ENCODE measurements at regions not wholly inside any gene's neighbourhood (a gene's known extent, or its start where the extent isn't known, plus 50 kb on each side); places are given as distances from the start of the nearest gene placed in this dataset.

DNA sequence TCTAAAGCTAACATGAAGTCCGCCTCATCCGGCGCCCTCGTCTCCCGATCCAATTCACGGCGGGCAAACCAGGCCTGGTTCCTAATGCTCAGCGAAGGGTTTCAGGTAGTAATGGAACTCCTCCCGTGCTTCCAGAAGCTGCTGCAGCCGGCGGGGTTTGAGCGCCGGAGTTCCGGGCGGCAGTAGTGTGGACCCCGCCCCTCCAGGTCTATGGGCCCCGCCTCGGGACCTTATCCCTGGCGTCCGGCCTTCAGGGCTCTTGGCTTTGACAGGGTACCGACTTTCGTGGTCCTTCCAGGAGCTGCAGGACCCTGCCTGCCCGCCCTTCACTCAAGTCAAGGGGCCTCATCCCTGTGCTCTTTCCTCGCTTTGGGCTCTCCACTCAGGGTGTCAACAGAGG is 304.1 kb downstream of the FAM72C start:
- H4K20me1 ChIP-seq (ENCODE audit: insufficient read depth): no peaks in the 10 kb centered on the region
- no peak overlapping the region for H3K9ac ChIP-seq (ENCODE audit: low read length)
- no peaks in the 10 kb centered on the region for H3K9me2 ChIP-seq (ENCODE audit: insufficient read depth, low read length)
- H3K9me3 ChIP-seq (ENCODE audit: low read length): no peaks in the 10 kb centered on the region
- no peak overlapping the region for H3K4me2 ChIP-seq (ENCODE audit: low read length)
- no peaks in the 10 kb centered on the region for H3K79me2 ChIP-seq (replicated peaks; ENCODE audit: insufficient read depth, low read length)
- H3K4me3 ChIP-seq (ENCODE audit: low read length): no peak overlapping the region
- H3F3A ChIP-seq (ENCODE audit: insufficient read depth, low read length, poor library complexity, severe bottlenecking): no peaks in the 10 kb centered on the region
- no peak overlapping the region for H3K27ac ChIP-seq (ENCODE audit: low read length)
- TF ChIP-seq RAD21 (conservative IDR thresholded peaks at IDR 0.05) (no peak), MXI1 (conservative IDR thresholded peaks at IDR 0.05; ENCODE audit: poor library complexity, severe bottlenecking) (no peak), TAF1 (IDR thresholded peaks at IDR 0.05; ENCODE audit: low read depth) (no peak), SMC3 (conservative IDR thresholded peaks at IDR 0.05; ENCODE audit: poor library complexity) (no peak), EP300 (conservative IDR thresholded peaks at IDR 0.05; ENCODE audit: poor library complexity, severe bottlenecking) (no peak), EZH2 (IDR thresholded peaks at IDR 0.05; ENCODE audit: borderline replicate concordance, insufficient read depth, low read length, poor library complexity, severe bottlenecking) (no peak), POLR2AphosphoS5 (IDR thresholded peaks at IDR 0.05) (no peak)
- TF ChIP-seq, protein P1, sequence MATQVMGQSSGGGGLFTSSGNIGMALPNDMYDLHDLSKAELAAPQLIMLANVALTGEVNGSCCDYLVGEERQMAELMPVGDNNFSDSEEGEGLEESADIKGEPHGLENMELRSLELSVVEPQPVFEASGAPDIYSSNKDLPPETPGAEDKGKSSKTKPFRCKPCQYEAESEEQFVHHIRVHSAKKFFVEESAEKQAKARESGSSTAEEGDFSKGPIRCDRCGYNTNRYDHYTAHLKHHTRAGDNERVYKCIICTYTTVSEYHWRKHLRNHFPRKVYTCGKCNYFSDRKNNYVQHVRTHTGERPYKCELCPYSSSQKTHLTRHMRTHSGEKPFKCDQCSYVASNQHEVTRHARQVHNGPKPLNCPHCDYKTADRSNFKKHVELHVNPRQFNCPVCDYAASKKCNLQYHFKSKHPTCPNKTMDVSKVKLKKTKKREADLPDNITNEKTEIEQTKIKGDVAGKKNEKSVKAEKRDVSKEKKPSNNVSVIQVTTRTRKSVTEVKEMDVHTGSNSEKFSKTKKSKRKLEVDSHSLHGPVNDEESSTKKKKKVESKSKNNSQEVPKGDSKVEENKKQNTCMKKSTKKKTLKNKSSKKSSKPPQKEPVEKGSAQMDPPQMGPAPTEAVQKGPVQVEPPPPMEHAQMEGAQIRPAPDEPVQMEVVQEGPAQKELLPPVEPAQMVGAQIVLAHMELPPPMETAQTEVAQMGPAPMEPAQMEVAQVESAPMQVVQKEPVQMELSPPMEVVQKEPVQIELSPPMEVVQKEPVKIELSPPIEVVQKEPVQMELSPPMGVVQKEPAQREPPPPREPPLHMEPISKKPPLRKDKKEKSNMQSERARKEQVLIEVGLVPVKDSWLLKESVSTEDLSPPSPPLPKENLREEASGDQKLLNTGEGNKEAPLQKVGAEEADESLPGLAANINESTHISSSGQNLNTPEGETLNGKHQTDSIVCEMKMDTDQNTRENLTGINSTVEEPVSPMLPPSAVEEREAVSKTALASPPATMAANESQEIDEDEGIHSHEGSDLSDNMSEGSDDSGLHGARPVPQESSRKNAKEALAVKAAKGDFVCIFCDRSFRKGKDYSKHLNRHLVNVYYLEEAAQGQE (IDR thresholded peaks at IDR 0.05; ENCODE audit: borderline replicate concordance): no peak
- TF ChIP-seq, protein P2, sequence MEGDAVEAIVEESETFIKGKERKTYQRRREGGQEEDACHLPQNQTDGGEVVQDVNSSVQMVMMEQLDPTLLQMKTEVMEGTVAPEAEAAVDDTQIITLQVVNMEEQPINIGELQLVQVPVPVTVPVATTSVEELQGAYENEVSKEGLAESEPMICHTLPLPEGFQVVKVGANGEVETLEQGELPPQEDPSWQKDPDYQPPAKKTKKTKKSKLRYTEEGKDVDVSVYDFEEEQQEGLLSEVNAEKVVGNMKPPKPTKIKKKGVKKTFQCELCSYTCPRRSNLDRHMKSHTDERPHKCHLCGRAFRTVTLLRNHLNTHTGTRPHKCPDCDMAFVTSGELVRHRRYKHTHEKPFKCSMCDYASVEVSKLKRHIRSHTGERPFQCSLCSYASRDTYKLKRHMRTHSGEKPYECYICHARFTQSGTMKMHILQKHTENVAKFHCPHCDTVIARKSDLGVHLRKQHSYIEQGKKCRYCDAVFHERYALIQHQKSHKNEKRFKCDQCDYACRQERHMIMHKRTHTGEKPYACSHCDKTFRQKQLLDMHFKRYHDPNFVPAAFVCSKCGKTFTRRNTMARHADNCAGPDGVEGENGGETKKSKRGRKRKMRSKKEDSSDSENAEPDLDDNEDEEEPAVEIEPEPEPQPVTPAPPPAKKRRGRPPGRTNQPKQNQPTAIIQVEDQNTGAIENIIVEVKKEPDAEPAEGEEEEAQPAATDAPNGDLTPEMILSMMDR (IDR thresholded peaks at IDR 0.05; ENCODE audit: poor library complexity, severe bottlenecking): no peak
- H3K27me3 ChIP-seq (ENCODE audit: insufficient read depth, low read depth, low read length): no peaks in the 10 kb centered on the region
- H3K36me3 ChIP-seq (ENCODE audit: insufficient read depth, low read length): no peaks in the 10 kb centered on the region
- H2AFZ ChIP-seq (ENCODE audit: low read depth, low read length): no peak overlapping the region

DNA sequence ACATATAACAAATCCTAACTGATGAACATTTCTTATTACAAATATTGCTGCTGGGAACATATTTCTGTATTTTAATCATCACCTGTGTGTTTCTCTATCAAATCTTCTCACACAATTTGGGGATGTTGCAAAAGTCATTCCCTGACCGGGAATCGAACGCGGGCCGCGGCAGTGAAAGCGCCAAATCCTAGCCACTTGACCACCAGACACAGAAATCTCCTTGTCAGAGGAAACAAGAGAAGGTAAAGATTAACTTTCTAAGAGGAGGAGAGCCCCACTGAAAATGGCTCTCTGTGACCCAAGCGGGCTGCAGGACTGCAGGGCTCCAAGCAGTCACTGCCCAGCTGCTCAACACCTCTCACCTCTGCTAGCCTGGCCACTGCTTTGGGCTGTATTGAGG is 304.9 kb downstream of the FAM72C start:
- TF ChIP-seq, protein P2 (IDR thresholded peaks at IDR 0.05; ENCODE audit: poor library complexity, severe bottlenecking): no peak
- TF ChIP-seq, protein P1 (IDR thresholded peaks at IDR 0.05; ENCODE audit: borderline replicate concordance): no peak
- no peak for TF ChIP-seq POLR2AphosphoS5 (IDR thresholded peaks at IDR 0.05)
- no peaks in the 10 kb centered on the region for H3K27me3 ChIP-seq (ENCODE audit: insufficient read depth, low read depth, low read length)
- no peak overlapping the region for H3K9ac ChIP-seq (ENCODE audit: low read length)

More for the DNA sequence above, 304.9 kb downstream of the FAM72C start:
- no peak overlapping the region for H3K4me2 ChIP-seq (ENCODE audit: low read length)
- H3K9me3 ChIP-seq (ENCODE audit: low read length): no peaks in the 10 kb centered on the region
- no peaks in the 10 kb centered on the region for H3F3A ChIP-seq (ENCODE audit: insufficient read depth, low read length, poor library complexity, severe bottlenecking)
- no peak overlapping the region for H3K27ac ChIP-seq (ENCODE audit: low read length)
- H2AFZ ChIP-seq (ENCODE audit: low read depth, low read length): no peak overlapping the region
- no peaks in the 10 kb centered on the region for H3K9me2 ChIP-seq (ENCODE audit: insufficient read depth, low read length)
- no peaks in the 10 kb centered on the region for H3K79me2 ChIP-seq (replicated peaks; ENCODE audit: insufficient read depth, low read length)
- no peaks in the 10 kb centered on the region for H4K20me1 ChIP-seq (ENCODE audit: insufficient read depth)
- no peak overlapping the region for H3K4me3 ChIP-seq (ENCODE audit: low read length)
- H3K36me3 ChIP-seq (ENCODE audit: insufficient read depth, low read length): no peaks in the 10 kb centered on the region

Measured in neural cell (in vitro differentiated cells).